ENCODE measurements at regions not wholly inside any gene's neighbourhood (a gene's known extent, or its start where the extent isn't known, plus 50 kb on each side); places are given as distances from the start of the nearest gene placed in this dataset.

DNA sequence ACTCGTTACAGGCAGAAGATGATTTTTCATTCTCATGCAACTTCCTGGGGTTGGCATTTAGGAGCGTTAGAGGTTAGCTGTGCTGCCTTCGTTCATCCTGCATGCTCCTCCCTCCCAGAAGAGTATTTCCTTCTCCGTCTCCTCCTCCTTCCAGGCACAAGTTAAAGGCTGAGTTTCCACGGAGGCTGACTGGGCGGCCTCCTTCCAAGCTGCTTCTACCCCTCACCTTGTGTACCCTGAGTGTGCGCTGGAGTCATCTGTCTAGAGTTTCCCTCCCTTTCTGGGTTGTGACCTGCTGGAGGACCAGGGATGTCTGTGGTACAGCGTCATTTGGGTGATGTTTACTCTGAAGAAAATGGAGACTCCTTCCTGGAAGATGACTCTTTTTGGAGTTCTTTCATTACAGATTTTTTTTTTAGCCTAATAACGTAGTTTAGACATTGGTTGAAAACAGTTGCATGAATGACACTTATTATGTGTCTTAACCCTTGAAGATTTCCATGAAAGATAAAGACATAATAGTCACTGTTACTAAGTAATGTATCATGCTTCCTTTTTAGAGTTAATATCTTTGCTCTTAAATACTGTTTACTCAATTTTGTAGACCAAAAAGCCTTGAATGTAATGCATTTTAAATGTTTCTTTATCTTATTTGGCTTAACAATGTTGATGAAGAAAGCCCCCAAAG is 146.9 kb downstream of the TENT4A start:
- H3K79me2 ChIP-seq (ENCODE audit: insufficient read depth, low read length), result no peaks in the 10 kb centered on the region
- no peak for TF ChIP-seq EZH2phosphoT487 (conservative IDR thresholded peaks at IDR 0.05; ENCODE audit: low read length)

GRCh38 chr5:6861036-6861435 is 147.8 kb downstream of the TENT4A start:
- no peaks in the 10 kb centered on the region for H3K9me2 ChIP-seq (replicated peaks; ENCODE audit: insufficient read depth, low read length)
- no peak overlapping the region for H3K4me2 ChIP-seq (ENCODE audit: low read depth, low read length, poor library complexity, severe bottlenecking)
- no peaks in the 10 kb centered on the region for H3K79me2 ChIP-seq (ENCODE audit: insufficient read depth, low read length)
- TF ChIP-seq EZH2phosphoT487 (conservative IDR thresholded peaks at IDR 0.05; ENCODE audit: low read length), result no peak
- TF ChIP-seq, protein P1, sequence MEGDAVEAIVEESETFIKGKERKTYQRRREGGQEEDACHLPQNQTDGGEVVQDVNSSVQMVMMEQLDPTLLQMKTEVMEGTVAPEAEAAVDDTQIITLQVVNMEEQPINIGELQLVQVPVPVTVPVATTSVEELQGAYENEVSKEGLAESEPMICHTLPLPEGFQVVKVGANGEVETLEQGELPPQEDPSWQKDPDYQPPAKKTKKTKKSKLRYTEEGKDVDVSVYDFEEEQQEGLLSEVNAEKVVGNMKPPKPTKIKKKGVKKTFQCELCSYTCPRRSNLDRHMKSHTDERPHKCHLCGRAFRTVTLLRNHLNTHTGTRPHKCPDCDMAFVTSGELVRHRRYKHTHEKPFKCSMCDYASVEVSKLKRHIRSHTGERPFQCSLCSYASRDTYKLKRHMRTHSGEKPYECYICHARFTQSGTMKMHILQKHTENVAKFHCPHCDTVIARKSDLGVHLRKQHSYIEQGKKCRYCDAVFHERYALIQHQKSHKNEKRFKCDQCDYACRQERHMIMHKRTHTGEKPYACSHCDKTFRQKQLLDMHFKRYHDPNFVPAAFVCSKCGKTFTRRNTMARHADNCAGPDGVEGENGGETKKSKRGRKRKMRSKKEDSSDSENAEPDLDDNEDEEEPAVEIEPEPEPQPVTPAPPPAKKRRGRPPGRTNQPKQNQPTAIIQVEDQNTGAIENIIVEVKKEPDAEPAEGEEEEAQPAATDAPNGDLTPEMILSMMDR (IDR thresholded peaks at IDR 0.05; ENCODE audit: insufficient read depth, low read length, poor library complexity, severe bottlenecking), result no peak
- H4K20me1 ChIP-seq (ENCODE audit: low read depth, low read length), result no peaks in the 10 kb centered on the region
- H3K27ac ChIP-seq (ENCODE audit: low read depth, low read length), result no peak overlapping the region
- no peaks in the 10 kb centered on the region for H3F3A ChIP-seq (ENCODE audit: insufficient read depth)
- H3K4me3 ChIP-seq (ENCODE audit: insufficient read depth, low read length, poor library complexity, severe bottlenecking), result no peak overlapping the region
- no peak overlapping the region for H3K9ac ChIP-seq (ENCODE audit: low read length)
- no peak overlapping the region for H2AFZ ChIP-seq (ENCODE audit: low read depth, low read length, severe bottlenecking)
- no peaks in the 10 kb centered on the region for H3K27me3 ChIP-seq (ENCODE audit: low read length)
- no peaks in the 10 kb centered on the region for H3K9me3 ChIP-seq (ENCODE audit: insufficient read depth, low read length)
- no peaks in the 10 kb centered on the region for H3K36me3 ChIP-seq (ENCODE audit: low read length)

More for the DNA sequence above, 146.9 kb downstream of the TENT4A start:
- H2AFZ ChIP-seq (ENCODE audit: low read depth, low read length, severe bottlenecking), result no peak overlapping the region
- H4K20me1 ChIP-seq (ENCODE audit: low read depth, low read length), result no peaks in the 10 kb centered on the region
- no peaks in the 10 kb centered on the region for H3F3A ChIP-seq (ENCODE audit: insufficient read depth)
- no peak overlapping the region for H3K4me3 ChIP-seq (ENCODE audit: insufficient read depth, low read length, poor library complexity, severe bottlenecking)
- H3K9me3 ChIP-seq (ENCODE audit: insufficient read depth, low read length), result no peaks in the 10 kb centered on the region
- H3K9me2 ChIP-seq (replicated peaks; ENCODE audit: insufficient read depth, low read length), result no peaks in the 10 kb centered on the region
- H3K9ac ChIP-seq (ENCODE audit: low read length), result no peak overlapping the region
- no peaks in the 10 kb centered on the region for H3K36me3 ChIP-seq (ENCODE audit: low read length)
- H3K4me2 ChIP-seq (ENCODE audit: low read depth, low read length, poor library complexity, severe bottlenecking), result no peak overlapping the region
- no peak overlapping the region for H3K27ac ChIP-seq (ENCODE audit: low read depth, low read length)
- H3K27me3 ChIP-seq (ENCODE audit: low read length), result no peaks in the 10 kb centered on the region

DNA sequence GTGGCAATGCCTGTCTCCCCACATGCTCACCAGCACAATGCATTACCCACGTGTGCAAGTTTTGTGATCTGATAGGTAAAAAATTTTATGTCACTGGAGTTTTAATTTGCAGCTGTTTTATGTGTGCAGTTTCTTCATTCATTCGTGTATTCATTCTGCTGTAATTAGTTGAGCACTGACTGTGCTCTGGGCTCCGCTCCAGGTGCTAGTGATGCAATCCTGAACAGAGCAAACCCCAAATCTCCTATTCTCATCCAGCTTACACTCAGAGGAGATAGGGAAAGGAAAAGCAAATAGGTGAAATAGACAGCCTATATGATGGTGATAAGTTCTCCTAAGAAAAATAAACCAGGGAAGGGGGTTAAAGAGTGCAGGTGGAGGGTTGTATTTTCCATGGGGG is 148.4 kb downstream of the TENT4A start:
- no peaks in the 10 kb centered on the region for H3K9me2 ChIP-seq (replicated peaks; ENCODE audit: insufficient read depth, low read length)
- TF ChIP-seq EZH2phosphoT487 (conservative IDR thresholded peaks at IDR 0.05; ENCODE audit: low read length), result no peak
- TF ChIP-seq, protein P1 (IDR thresholded peaks at IDR 0.05; ENCODE audit: insufficient read depth, low read length, poor library complexity, severe bottlenecking), result no peak
- H3K79me2 ChIP-seq (ENCODE audit: insufficient read depth, low read length), result no peaks in the 10 kb centered on the region
- H3F3A ChIP-seq (ENCODE audit: insufficient read depth), result no peaks in the 10 kb centered on the region
- no peak overlapping the region for H2AFZ ChIP-seq (ENCODE audit: low read depth, low read length, severe bottlenecking)
- H4K20me1 ChIP-seq (ENCODE audit: low read depth, low read length), result no peaks in the 10 kb centered on the region
- H3K4me2 ChIP-seq (ENCODE audit: low read depth, low read length, poor library complexity, severe bottlenecking), result no peak overlapping the region
- no peaks in the 10 kb centered on the region for H3K36me3 ChIP-seq (ENCODE audit: low read length)
- H3K27ac ChIP-seq (ENCODE audit: low read depth, low read length), result no peak overlapping the region
- no peaks in the 10 kb centered on the region for H3K27me3 ChIP-seq (ENCODE audit: low read length)
- H3K9ac ChIP-seq (ENCODE audit: low read length), result no peak overlapping the region
- H3K9me3 ChIP-seq (ENCODE audit: insufficient read depth, low read length), result no peaks in the 10 kb centered on the region
- no peak overlapping the region for H3K4me3 ChIP-seq (ENCODE audit: insufficient read depth, low read length, poor library complexity, severe bottlenecking)

GRCh38 chr5:6862306-6862705 is 149.1 kb downstream of the TENT4A start:
- H3K4me2 ChIP-seq (ENCODE audit: low read depth, low read length, poor library complexity, severe bottlenecking), result no peak overlapping the region
- no peaks in the 10 kb centered on the region for H4K20me1 ChIP-seq (ENCODE audit: low read depth, low read length)
- H2AFZ ChIP-seq (ENCODE audit: low read depth, low read length, severe bottlenecking), result no peak overlapping the region
- no peaks in the 10 kb centered on the region for H3K9me2 ChIP-seq (replicated peaks; ENCODE audit: insufficient read depth, low read length)
- H3K79me2 ChIP-seq (ENCODE audit: insufficient read depth, low read length), result no peaks in the 10 kb centered on the region
- no peaks in the 10 kb centered on the region for H3K36me3 ChIP-seq (ENCODE audit: low read length)
- no peak overlapping the region for H3K4me3 ChIP-seq (ENCODE audit: insufficient read depth, low read length, poor library complexity, severe bottlenecking)
- H3K9me3 ChIP-seq (ENCODE audit: insufficient read depth, low read length), result no peaks in the 10 kb centered on the region
- H3F3A ChIP-seq (ENCODE audit: insufficient read depth), result no peaks in the 10 kb centered on the region
- no peak overlapping the region for H3K9ac ChIP-seq (ENCODE audit: low read length)
- TF ChIP-seq EZH2phosphoT487 (conservative IDR thresholded peaks at IDR 0.05; ENCODE audit: low read length), result no peak
- TF ChIP-seq, protein P1 (IDR thresholded peaks at IDR 0.05; ENCODE audit: insufficient read depth, low read length, poor library complexity, severe bottlenecking), result no peak
- no peaks in the 10 kb centered on the region for H3K27me3 ChIP-seq (ENCODE audit: low read length)
- no peak overlapping the region for H3K27ac ChIP-seq (ENCODE audit: low read depth, low read length)

Measured in SU-DHL-6 (cell line).